ENCODE measurements at regions not wholly inside any gene's neighbourhood (a gene's known extent, or its start where the extent isn't known, plus 50 kb on each side); places are given as distances from the start of the nearest gene placed in this dataset.

- Histone ChIP-seq H4K20me1 (ENCODE audit: control insufficient read depth, insufficient read depth, insufficient read length) (no peaks in the 10 kb centered on the region), H3K9me3 (ENCODE audit: control insufficient read depth, low read depth, low read length) (no peaks in the 10 kb centered on the region), H2BK15ac (ENCODE audit: low read depth, low read length) (no peak overlapping the region), H2BK20ac (ENCODE audit: low read depth, low read length, poor library complexity, severe bottlenecking) (no peak overlapping the region), H3K27me3 (ENCODE audit: insufficient read depth, low read length) (no peaks in the 10 kb centered on the region), H3K79me1 (ENCODE audit: insufficient read depth, low read depth, low read length, poor library complexity, severe bottlenecking) (no peaks in the 10 kb centered on the region), H3K23me2 (ENCODE audit: insufficient read length, low read depth, low read length, poor library complexity, severe bottlenecking) (no peaks in the 10 kb centered on the region), H3K4me2 (ENCODE audit: insufficient read depth, insufficient read length, low read length) (no peak overlapping the region), H3K4me1 (ENCODE audit: insufficient read depth, low read length) (no peaks in the 10 kb centered on the region), H3K18ac (ENCODE audit: insufficient read length, low read depth, low read length) (no peak overlapping the region), H2AK5ac (ENCODE audit: insufficient read length, low read length) (no peak overlapping the region), H3K56ac (ENCODE audit: insufficient read length, low read depth, low read length) (no peak overlapping the region), H3T11ph (ENCODE audit: low read length) (no peak overlapping the region), H4K5ac (ENCODE audit: insufficient read length, low read depth, low read length) (no peak overlapping the region), H2BK12ac (ENCODE audit: insufficient read length, low read depth, low read length) (no peak overlapping the region), H3K79me2 (ENCODE audit: insufficient read depth, low read length) (no peaks in the 10 kb centered on the region), H3K14ac (ENCODE audit: insufficient read depth, low read length) (no peak overlapping the region), H2BK120ac (ENCODE audit: low read depth, low read length, poor library complexity, severe bottlenecking) (no peak overlapping the region), H3K9ac (ENCODE audit: extremely low read depth, insufficient read length, low read length) (no peak overlapping the region), H4K91ac (ENCODE audit: insufficient read length, low read depth, low read length) (no peak overlapping the region), H3K4ac (ENCODE audit: low read depth, low read length) (no peak overlapping the region), H2BK5ac (ENCODE audit: insufficient read length, low read length) (no peak overlapping the region), H2AFZ (ENCODE audit: low read length) (no peak overlapping the region), H3K27ac (ENCODE audit: insufficient read length, low read depth, low read length) (no peak overlapping the region), H4K8ac (replicated peaks; ENCODE audit: insufficient read length, low read depth, low read length) (no peak overlapping the region), H3K23ac (ENCODE audit: insufficient read length, low read depth, low read length) (no peak overlapping the region)
- no peak for DNase-seq
- H3K4me1 Mint-ChIP-seq: peaks cover 5 to 12% of the 10 kb centered on the region in 2 experiments; a peak in 3 of 4 replicates
- no peak overlapping the region for H3K27ac Mint-ChIP-seq
- no peaks in the 10 kb centered on the region for H3K27me3 Mint-ChIP-seq (ENCODE audit: low read depth)
- H3K9me3 Mint-ChIP-seq: peaks cover 0 to 2% of the 10 kb centered on the region in 2 experiments; a peak in 1 of 5 replicates
- no peak for TF ChIP-seq CTCF (conservative IDR thresholded peaks at IDR 0.05)
- WGBS (ENCODE audit: extremely low coverage, insufficient read length, low lambda C conversion rate): no CpG with 5 or more reads among the region's 2 CpGs
- H3K36me3 Mint-ChIP-seq (ENCODE audit: insufficient read depth in 1 of 3, low read depth in 3 of 3): 0 out of 7 replicates have a peak, but pooled peaks cover 0 to 2% (median 0%) of the 10 kb centered on the region in 3 experiments
- no peak overlapping the region for H3K4me3 Mint-ChIP-seq
Observed at GRCh38 chr3:162938083-162938482, 1441.5 kb downstream of the OTOL1 start.

All from H9 (cell line).